H1 (cell line): ENCODE measurements at regions not wholly inside any gene's neighbourhood (a gene's known extent, or its start where the extent isn't known, plus 50 kb on each side); places are given as distances from the start of the nearest gene placed in this dataset.

Experiments
- CTCF ChIA-PET: fragments of 300-600 bp; sonication (Branson Sonifier 250); formaldehyde crosslinking; loops from one replicate; lab custom pipeline; 2021; ENCODE audit not compliant: partially characterized antibody; lab: Charles Lee
- POLR2A ChIA-PET: fragments of 300-600 bp; sonication (Branson Sonifier 250); formaldehyde crosslinking; loops from one replicate; lab custom pipeline; 2021; ENCODE audit warnings: inconsistent platforms; ENCODE audit not compliant: partially characterized antibody; lab: Charles Lee
- DNase-seq, 2 experiments: peaks; one replicate each; pipeline versions ENCODE4 v3.0.0 to v3.0.0-alpha.2; 2010 to 2022; ENCODE audit warnings: low spot score in 2 of 2, low read depth in 1 of 2, mixed read lengths in 1 of 2
- FAIRE-seq: peaks from 2 replicates; lab custom pipeline; 2011; peaks lifted over from hg19 to GRCh38; lab: Jason Lieb, UNC
- H2AFZ ChIP-seq: 2 replicates; pipeline ENCODE4 v1.8.1; 2012; ENCODE audit warnings: low read length, inconsistent platforms
- H2AK5ac ChIP-seq: 2 replicates; pipeline ENCODE4 v1.6.1; 2013; ENCODE audit warnings: low read depth, low read length
- H2BK120ac ChIP-seq: replicated peaks from 2 replicates; pipeline ENCODE3; 2013; ENCODE audit warnings: low read depth, low read length, inconsistent platforms
- H2BK12ac ChIP-seq: 2 replicates; pipeline ENCODE4 v1.6.1; 2013; ENCODE audit warnings: low read depth, low read length
- H2BK15ac ChIP-seq: 2 replicates; pipeline ENCODE4 v1.6.1; 2013; ENCODE audit warnings: low read length
- H2BK20ac ChIP-seq: 2 replicates; pipeline ENCODE4 v1.6.1; 2013; ENCODE audit warnings: low read length
- H2BK5ac ChIP-seq: 2 replicates; pipeline ENCODE4 v1.6.1; 2013; ENCODE audit warnings: low read depth, low read length
- H3K14ac ChIP-seq: 2 replicates; pipeline ENCODE4 v1.6.1; 2013; ENCODE audit warnings: inconsistent platforms; ENCODE audit not compliant: insufficient read length
- H3K18ac ChIP-seq: 2 replicates; pipeline ENCODE4 v1.6.1; 2013; ENCODE audit warnings: low read length; ENCODE audit errors: extremely low read depth
- H3K23ac ChIP-seq: 2 replicates; pipeline ENCODE4 v1.6.1; 2013; ENCODE audit warnings: inconsistent platforms; ENCODE audit not compliant: insufficient read length
- H3K23me2 ChIP-seq: 2 replicates; pipeline ENCODE4 v1.6.1; 2013; ENCODE audit warnings: low read depth, low read length
- H3K27ac ChIP-seq: 2 replicates; pipeline ENCODE4 v1.6.1; 2011; ENCODE audit warnings: low read depth, low read length, inconsistent platforms
- H3K27me3 ChIP-seq, 4 experiments: replicated peaks in 1 of 4; 1 replicate in 1 of 4; 2 replicates in 3 of 4; pipeline versions ENCODE4 v1.6.1 to v1.8.1; 2011 to 2013; ENCODE audit warnings: low read length in 3 of 4, mild to moderate bottlenecking in 3 of 4, inconsistent platforms in 2 of 4, mixed read lengths in 2 of 4, moderate library complexity in 1 of 4; ENCODE audit not compliant: control insufficient read depth in 3 of 4, insufficient read depth in 3 of 4; ENCODE audit errors: extremely low read depth in 1 of 4
- H3K36me3 ChIP-seq, 4 experiments: 2 replicates each; pipeline versions ENCODE4 v1.6.1 to v1.8.1; 2011 to 2013; ENCODE audit warnings: mild to moderate bottlenecking in 4 of 4, low read length in 3 of 4, moderate library complexity in 2 of 4, control low read depth in 1 of 4, inconsistent platforms in 1 of 4; ENCODE audit not compliant: insufficient read depth in 4 of 4, control insufficient read depth in 2 of 4
- H3K4ac ChIP-seq: replicated peaks from 2 replicates; pipeline ENCODE3; 2013; ENCODE audit warnings: low read length, low read depth, mixed read lengths, inconsistent platforms; ENCODE audit not compliant: insufficient read length
- H3K4me1 ChIP-seq, 4 experiments: replicated peaks in 1 of 4; 1 replicate in 1 of 4; 2 replicates in 3 of 4; pipeline versions ENCODE4 v1.6.1 to v1.8.1; 2011 to 2013; ENCODE audit warnings: low read length in 3 of 4, inconsistent platforms in 2 of 4, mixed read lengths in 1 of 4; ENCODE audit not compliant: insufficient read depth in 4 of 4, control insufficient read depth in 3 of 4
- H3K4me2 ChIP-seq, 2 experiments: 2 replicates each; pipeline versions ENCODE4 v1.6.1 to v1.8.1; 2011 to 2013; ENCODE audit warnings: low read depth in 2 of 2, low read length in 2 of 2, control low read depth in 1 of 2, inconsistent platforms in 1 of 2, mild to moderate bottlenecking in 1 of 2; ENCODE audit not compliant: insufficient read depth in 1 of 2
- H3K4me3 ChIP-seq, 4 experiments: fragments of 200-600, 300-600 bp in 1 of 4; sonication (generic), shearing (Covaris generic), sonication (Bioruptor Twin) in 1 of 4; 2 replicates each; pipeline versions ENCODE4 v1.5.1 to v1.8.1; 2011 to 2016; ENCODE audit warnings: low read length in 4 of 4, low read depth in 3 of 4, control low read depth in 2 of 4, inconsistent platforms in 2 of 4, mild to moderate bottlenecking in 2 of 4, mixed read lengths in 1 of 4, moderate library complexity in 1 of 4; ENCODE audit not compliant: insufficient read depth in 2 of 4; ENCODE audit errors: extremely low read depth in 1 of 4
- H3K56ac ChIP-seq: replicated peaks from 2 replicates; pipeline ENCODE3; 2013; ENCODE audit warnings: low read depth, mild to moderate bottlenecking, mixed read lengths, low read length, inconsistent platforms; ENCODE audit not compliant: insufficient read length
- H3K79me1 ChIP-seq: 2 replicates; pipeline ENCODE4 v1.6.1; 2013; ENCODE audit warnings: low read depth, low read length, control low read depth
- H3K79me2 ChIP-seq, 2 experiments: 2 replicates each; pipeline versions ENCODE4 v1.6.1 to v1.8.1; 2012 to 2013; ENCODE audit warnings: low read length in 2 of 2, mild to moderate bottlenecking in 2 of 2, inconsistent platforms in 1 of 2; ENCODE audit not compliant: insufficient read depth in 2 of 2, control insufficient read depth in 1 of 2
- H3K9ac ChIP-seq, 4 experiments: replicated peaks in 1 of 4; 1 replicate in 1 of 4; 2 replicates in 3 of 4; pipeline versions ENCODE4 v1.6.1 to v1.8.1; 2011 to 2013; ENCODE audit warnings: low read depth in 3 of 4, low read length in 3 of 4, control low read depth in 2 of 4, mild to moderate bottlenecking in 2 of 4, moderate library complexity in 2 of 4, inconsistent platforms in 1 of 4; ENCODE audit errors: extremely low read depth in 1 of 4
- H3K9me3 ChIP-seq, 2 experiments: 2 replicates each; pipeline versions ENCODE4 v1.6.1 to v1.8.1; 2012 to 2013; ENCODE audit warnings: mild to moderate bottlenecking in 2 of 2, moderate library complexity in 2 of 2, control low read depth in 1 of 2, inconsistent platforms in 1 of 2, low read depth in 1 of 2, low read length in 1 of 2, mixed read lengths in 1 of 2; ENCODE audit not compliant: insufficient read depth in 2 of 2
- H4K20me1 ChIP-seq, 2 experiments: replicated peaks in 1 of 2; 2 replicates each; pipeline versions ENCODE3 to v1.8.1; 2011 to 2013; ENCODE audit warnings: inconsistent platforms in 2 of 2, low read length in 2 of 2, mild to moderate bottlenecking in 1 of 2; ENCODE audit not compliant: insufficient read depth in 2 of 2, control insufficient read depth in 1 of 2
- H4K5ac ChIP-seq: 2 replicates; pipeline ENCODE4 v1.6.1; 2013; ENCODE audit warnings: low read length, low read depth, mixed read lengths, inconsistent platforms; ENCODE audit not compliant: insufficient read length
- H4K8ac ChIP-seq: 2 replicates; pipeline ENCODE4 v1.8.0; 2013; ENCODE audit warnings: mild to moderate bottlenecking, moderate library complexity, low read length, inconsistent platforms; ENCODE audit not compliant: insufficient read depth; ENCODE audit errors: extremely low read depth
- H4K91ac ChIP-seq: replicated peaks from 2 replicates; pipeline ENCODE3; 2013; ENCODE audit warnings: low read length, mixed read lengths, inconsistent platforms; ENCODE audit not compliant: insufficient read length
- ATF3 ChIP-seq: IDR thresholded peaks from 2 replicates; pipeline ENCODE4 v1.6.1; 2011; ENCODE audit warnings: low read depth, mild to moderate bottlenecking, low read length; ENCODE audit not compliant: insufficient read depth
- CTCF ChIP-seq, 3 experiments: IDR thresholded peaks; 1 replicate in 2 of 3; 2 replicates in 1 of 3; pipeline versions ENCODE4 v1.5.1 to v1.6.1; 2011; ENCODE audit warnings: low read length in 3 of 3, mild to moderate bottlenecking in 3 of 3, inconsistent platforms in 2 of 3, low read depth in 1 of 3, moderate library complexity in 1 of 3; ENCODE audit not compliant: insufficient read depth in 1 of 3; ENCODE audit errors: control extremely low read depth in 1 of 3
- PHF8 ChIP-seq: fragments of 200-600 bp; sonication (generic); conservative IDR thresholded peaks from 2 replicates; pipeline ENCODE4 v1.7.1; 2012; ENCODE audit warnings: low read depth, mild to moderate bottlenecking, inconsistent platforms, low read length, moderate library complexity
- POLR2A ChIP-seq, 2 experiments: IDR thresholded peaks; 1 replicate in 1 of 2; 2 replicates in 1 of 2; pipeline ENCODE4 v1.6.1; 2011; ENCODE audit warnings: low read depth in 2 of 2, low read length in 2 of 2, mild to moderate bottlenecking in 2 of 2; ENCODE audit errors: control extremely low read depth in 1 of 2
- USF2 ChIP-seq: IDR thresholded peaks from 2 replicates; pipeline ENCODE4 v1.6.1; 2011; ENCODE audit warnings: low read length, improper control_type of control experiment
- WGBS, 2 experiments: shearing (Covaris generic) in 1 of 2; methylation state at CpG; one replicate each; pipeline versions ENCODE4 v1.1.6 to v1.1.7; 2013 to 2015; ENCODE audit warnings: low lambda C conversion rate in 2 of 2, mixed read lengths in 2 of 2, inconsistent platforms in 1 of 2, low coverage in 1 of 2, missing lambda C conversion rate in 1 of 2; ENCODE audit not compliant: insufficient replicate concordance in 2 of 2, insufficient coverage in 1 of 2, insufficient read length in 1 of 2; ENCODE audit errors: extremely low coverage in 1 of 2, missing lambda C conversion rate in 1 of 2; 5-methylcytosine and 5-hydroxymethylcytosine counted together

- no peak overlapping the region for H3K23ac ChIP-seq
- no peaks in the 10 kb centered on the region for H3K79me1 ChIP-seq
- no peak overlapping the region for H3K18ac ChIP-seq
- H2BK12ac ChIP-seq = no peak overlapping the region
- no peak overlapping the region for H2AFZ ChIP-seq
- H4K8ac ChIP-seq = no peak overlapping the region
- no peak overlapping the region for H2BK20ac ChIP-seq
- H4K20me1 ChIP-seq = no peaks in the 10 kb centered on the region
- FAIRE-seq (no peak), DNase-seq (no peak)
- H3K14ac ChIP-seq = no peak overlapping the region
- H2BK120ac ChIP-seq = no peak overlapping the region
- no peaks in the 10 kb centered on the region for H3K79me2 ChIP-seq
- H2AK5ac ChIP-seq = no peak overlapping the region
- no peak overlapping the region for H3K4me2 ChIP-seq
- no peaks in the 10 kb centered on the region for H3K9me3 ChIP-seq
- H3K27me3 ChIP-seq = no peaks in the 10 kb centered on the region
- no peak overlapping the region for H3K4ac ChIP-seq
- H2BK15ac ChIP-seq = no peak overlapping the region
- no peak overlapping the region for H4K91ac ChIP-seq
- TF ChIP-seq CTCF (IDR thresholded peaks at IDR 0.05; ENCODE audit: control extremely low read depth in 1 of 3, insufficient read depth in 1 of 3, low read depth in 1 of 3, low read length in 3 of 3) (no peak), USF2 (no peak), POLR2A (IDR thresholded peaks at IDR 0.05; ENCODE audit: control extremely low read depth in 1 of 2, low read depth in 2 of 2, low read length in 2 of 2) (no peak), ATF3 (no peak), PHF8 (no peak)
- H3K27ac ChIP-seq = no peak overlapping the region
- no peak overlapping the region for H3K56ac ChIP-seq
- H3K4me3 ChIP-seq = no peak overlapping the region
- H3K4me1 ChIP-seq = peaks cover 0 to 5% (median 3%) of the 10 kb centered on the region in 4 experiments; a peak in 2 of 7 replicates
- no peaks in the 10 kb centered on the region for H3K36me3 ChIP-seq
- no peak overlapping the region for H4K5ac ChIP-seq
- H3K9ac ChIP-seq = no peak overlapping the region
- no peaks in the 10 kb centered on the region for H3K23me2 ChIP-seq
- CTCF ChIA-PET = interaction anchor here (1.6 to 2.2 kb wide), 2 partner anchors 21 to 48 kb away, joined by 3 to 7 read pairs; no protein-coding TSS in a partner anchor
- WGBS, 2 experiments = 93% methylated on average over 1 of the region's 1 CpG; no CpG with 5 or more reads in 1 of the 2 experiments
- H2BK5ac ChIP-seq = no peak overlapping the region
- POLR2A ChIA-PET = no interaction called here
These were observed 54.5 kb upstream of the SETBP1 start for GRCh38 chr18:44626236-44626635.
